GM23338 (cell line): ENCODE measurements at regions not wholly inside any gene's neighbourhood (a gene's known extent, or its start where the extent isn't known, plus 50 kb on each side); places are given as distances from the start of the nearest gene placed in this dataset.
A peak's percentile ranks its signal among the peaks of the same experiment; 100 is the strongest.

Source experiments
- ATAC-seq: fragments of 200-7000 bp; cut with Tn5 transposase; 3 replicates; pipeline ENCODE4 v1.9.1; 2020
- DNase-seq: peaks from one replicate; pipeline ENCODE4 v3.0.0-alpha.2; 2015; ENCODE audit warnings: low spot score
- H2AFZ ChIP-seq: fragments of 200-600 bp; sonication (generic); 2 replicates; pipeline ENCODE4 v1.8.0; 2016; ENCODE audit warnings: antibody characterized with exemption, mild to moderate bottlenecking, moderate library complexity
- H3F3A ChIP-seq: fragments of 200-600 bp; sonication (generic); replicated peaks from 2 replicates; pipeline ENCODE4 v1.8.0; 2017; ENCODE audit warnings: antibody characterized with exemption, mixed run types, low read depth
- H3K27ac ChIP-seq: fragments of 200-600 bp; sonication (generic); 2 replicates; pipeline ENCODE4 v1.6.1; 2016; ENCODE audit warnings: low read depth
- H3K27me3 ChIP-seq: fragments of 200-600 bp; sonication (generic); 2 replicates; pipeline ENCODE4 v1.8.0; 2016; ENCODE audit warnings: mild to moderate bottlenecking, mixed run types, moderate library complexity; ENCODE audit not compliant: insufficient read depth
- H3K36me3 ChIP-seq: fragments of 200-600 bp; sonication (generic); 2 replicates; pipeline ENCODE4 v1.8.0; 2016; ENCODE audit warnings: mild to moderate bottlenecking; ENCODE audit not compliant: insufficient read depth
- H3K4me1 ChIP-seq: fragments of 200-600 bp; sonication (generic); 2 replicates; pipeline ENCODE4 v1.8.0; 2016; ENCODE audit warnings: mild to moderate bottlenecking, moderate library complexity; ENCODE audit not compliant: insufficient read depth
- H3K4me2 ChIP-seq: fragments of 200-600 bp; sonication (generic); 2 replicates; pipeline ENCODE4 v1.7.1; 2017; ENCODE audit warnings: mixed run types
- H3K4me3 ChIP-seq: fragments of 200-600 bp; sonication (generic); 2 replicates; pipeline ENCODE4 v1.6.1; 2016; ENCODE audit warnings: mixed run types
- H3K79me2 ChIP-seq: fragments of 200-600 bp; sonication (generic); replicated peaks from 2 replicates; pipeline ENCODE4 v1.8.0; 2017; ENCODE audit warnings: mild to moderate bottlenecking; ENCODE audit not compliant: insufficient read depth
- H3K9me2 ChIP-seq: fragments of 200-600 bp; sonication (generic); 2 replicates; pipeline ENCODE4 v1.8.0; 2017; ENCODE audit not compliant: insufficient read depth
- H4K20me1 ChIP-seq: fragments of 200-600 bp; sonication (generic); replicated peaks from 2 replicates; pipeline ENCODE4 v1.8.0; 2017; ENCODE audit warnings: mild to moderate bottlenecking; ENCODE audit not compliant: insufficient read depth
- H3K27ac Mint-ChIP-seq: 2 replicates; pipeline ENCODE4 v1.8.0; 2020; ENCODE audit warnings: inconsistent platforms, mild to moderate bottlenecking, moderate library complexity, mixed read lengths
- H3K27me3 Mint-ChIP-seq: 3 replicates; pipeline ENCODE4 v1.8.0; 2022; ENCODE audit warnings: low read depth, mild to moderate bottlenecking, moderate library complexity, mixed read lengths, inconsistent platforms; ENCODE audit not compliant: insufficient read depth, poor library complexity
- H3K36me3 Mint-ChIP-seq: 3 replicates; pipeline ENCODE4 v1.8.0; 2021; ENCODE audit warnings: low read depth, mild to moderate bottlenecking, inconsistent platforms, moderate library complexity, mixed read lengths
- H3K4me1 Mint-ChIP-seq: 3 replicates; pipeline ENCODE4 v1.8.0; 2020; ENCODE audit warnings: mild to moderate bottlenecking, inconsistent platforms, mixed read lengths
- H3K4me3 Mint-ChIP-seq: 3 replicates; pipeline ENCODE4 v1.8.0; 2021; ENCODE audit warnings: moderate library complexity, mild to moderate bottlenecking, inconsistent platforms, mixed read lengths
- H3K9me3 Mint-ChIP-seq: 3 replicates; pipeline ENCODE4 v1.8.0; 2020; ENCODE audit warnings: moderate library complexity, mild to moderate bottlenecking, inconsistent platforms, mixed read lengths
- CREB1 ChIP-seq: fragments of 250-450 bp; sonication (Bioruptor Pico); IDR thresholded peaks from 2 replicates; pipeline ENCODE4 v1.5.0; 2020; ENCODE audit warnings: low read depth, mild to moderate bottlenecking, moderate library complexity
- EZH2phosphoT487 ChIP-seq: fragments of 200-600 bp; sonication (generic); IDR thresholded peaks from one replicate; pipeline ENCODE4 v1.8.1; 2018; ENCODE audit warnings: antibody characterized with exemption; ENCODE audit not compliant: unreplicated experiment
- JUNB ChIP-seq: IDR thresholded peaks from one replicate; pipeline ENCODE4 v1.6.1; 2016; ENCODE audit warnings: antibody characterized with exemption; ENCODE audit not compliant: unreplicated experiment
- POLR2AphosphoS5 ChIP-seq: IDR thresholded peaks from 2 replicates; pipeline ENCODE4 v1.6.1; 2016; ENCODE audit warnings: antibody characterized with exemption, low read depth
- ZNF331 ChIP-seq: fragments of 250-450 bp; sonication (Bioruptor Pico); IDR thresholded peaks from 2 replicates; pipeline ENCODE4 v1.5.0; 2020; ENCODE audit warnings: low read depth, mild to moderate bottlenecking, moderate library complexity
- TF ChIP-seq, protein P1 (sequence below): IDR thresholded peaks from 2 replicates; pipeline ENCODE4 v1.6.1; 2016; ENCODE audit warnings: antibody characterized with exemption
- TF ChIP-seq, protein P2 (sequence below): fragments of 250-450 bp; sonication (Bioruptor Pico); IDR thresholded peaks from 2 replicates; pipeline ENCODE4 v1.5.0; 2020; ENCODE audit warnings: mild to moderate bottlenecking, moderate library complexity
- TF ChIP-seq, protein P3 (sequence below), 2 experiments: fragments of 200-600 bp in 1 of 2; sonication (generic) in 1 of 2; conservative IDR thresholded peaks; 2 replicates each; pipeline versions ENCODE4 v1.5.1 to v1.6.1; 2016 to 2017; ENCODE audit warnings: antibody characterized with exemption in 2 of 2, low read depth in 2 of 2, mild to moderate bottlenecking in 2 of 2, moderate library complexity in 1 of 2

DNA sequence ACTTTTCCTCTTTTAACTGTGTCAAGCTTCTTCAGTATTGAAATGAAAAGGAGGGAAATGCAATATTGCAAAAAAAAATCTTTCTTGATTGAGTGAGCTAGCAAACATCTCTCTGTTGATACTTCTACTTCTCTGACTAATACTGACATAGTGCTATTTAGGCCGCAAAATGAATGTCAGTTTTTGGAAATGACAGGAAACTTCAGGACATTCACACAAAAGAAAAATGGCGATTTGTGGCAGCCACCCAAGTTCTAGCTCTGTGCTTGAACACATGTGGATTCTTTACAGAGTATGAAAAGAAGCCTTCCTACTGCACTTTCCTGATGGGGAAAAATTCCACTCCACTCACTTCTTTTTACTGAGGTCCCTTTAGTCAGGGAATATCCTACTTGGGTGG lies 486.8 kb upstream of the ALCAM start:
- H3K4me2 ChIP-seq = no peak overlapping the region
- ATAC-seq = no peak

DNA sequence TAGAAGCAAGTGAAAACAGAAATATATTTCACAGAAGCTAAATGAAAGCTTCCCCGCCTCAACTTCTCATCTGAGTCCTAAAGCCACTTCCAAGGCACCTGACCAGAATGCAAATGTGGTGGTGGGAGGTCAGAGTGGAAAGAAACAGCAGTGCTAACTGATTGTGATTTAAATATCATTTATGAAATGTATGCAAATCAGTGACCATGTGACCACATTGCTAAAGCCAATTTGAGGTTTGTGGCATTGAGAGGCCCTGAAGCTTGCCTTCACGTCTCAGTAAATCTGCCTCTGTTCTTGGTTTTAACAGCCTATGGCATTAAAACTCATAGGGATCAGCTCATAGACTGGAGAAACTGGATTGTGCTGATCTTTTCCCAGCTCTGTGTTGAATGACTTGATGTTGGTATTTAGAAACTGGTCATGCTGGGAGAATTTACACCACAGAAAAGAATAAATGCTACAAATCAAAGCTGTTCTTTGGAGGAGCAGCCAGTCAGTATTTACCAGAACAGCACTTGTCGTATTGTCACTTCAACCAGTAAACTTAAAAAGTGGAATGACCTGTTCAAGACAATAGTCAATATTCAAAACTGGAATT lies 481.4 kb upstream of the ALCAM start:
- Histone ChIP-seq H3K27me3 (no peaks in the 10 kb centered on the region), H3K79me2 (no peaks in the 10 kb centered on the region), H3K36me3 (no peaks in the 10 kb centered on the region), H4K20me1 (no peaks in the 10 kb centered on the region), H3K4me1 (no peaks in the 10 kb centered on the region; the same call in 1 of the 2 replicates), H2AFZ (no peak overlapping the region), H3K4me2 (no peak overlapping the region), H3K27ac (no peak overlapping the region), H3F3A (no peaks in the 10 kb centered on the region), H3K4me3 (no peak overlapping the region), H3K9me2 (peaks cover 2% of the 10 kb centered on the region; the same call in 1 of the 2 replicates)
- peaks cover 7% of the 10 kb centered on the region; the same call in 2 of the 3 replicates for H3K4me1 Mint-ChIP-seq
- no peaks in the 10 kb centered on the region for H3K9me3 Mint-ChIP-seq
- no peaks in the 10 kb centered on the region for H3K27me3 Mint-ChIP-seq
- no peak overlapping the region; the same call in 1 of the 2 replicates for H3K27ac Mint-ChIP-seq
- ATAC-seq (no peak), DNase-seq (no peak)
- H3K4me3 Mint-ChIP-seq = no peak overlapping the region
- no peaks in the 10 kb centered on the region for H3K36me3 Mint-ChIP-seq
- TF ChIP-seq, protein P1, sequence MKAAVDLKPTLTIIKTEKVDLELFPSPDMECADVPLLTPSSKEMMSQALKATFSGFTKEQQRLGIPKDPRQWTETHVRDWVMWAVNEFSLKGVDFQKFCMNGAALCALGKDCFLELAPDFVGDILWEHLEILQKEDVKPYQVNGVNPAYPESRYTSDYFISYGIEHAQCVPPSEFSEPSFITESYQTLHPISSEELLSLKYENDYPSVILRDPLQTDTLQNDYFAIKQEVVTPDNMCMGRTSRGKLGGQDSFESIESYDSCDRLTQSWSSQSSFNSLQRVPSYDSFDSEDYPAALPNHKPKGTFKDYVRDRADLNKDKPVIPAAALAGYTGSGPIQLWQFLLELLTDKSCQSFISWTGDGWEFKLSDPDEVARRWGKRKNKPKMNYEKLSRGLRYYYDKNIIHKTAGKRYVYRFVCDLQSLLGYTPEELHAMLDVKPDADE = no peak
- no peak for TF ChIP-seq CREB1
- TF ChIP-seq, protein P2, sequence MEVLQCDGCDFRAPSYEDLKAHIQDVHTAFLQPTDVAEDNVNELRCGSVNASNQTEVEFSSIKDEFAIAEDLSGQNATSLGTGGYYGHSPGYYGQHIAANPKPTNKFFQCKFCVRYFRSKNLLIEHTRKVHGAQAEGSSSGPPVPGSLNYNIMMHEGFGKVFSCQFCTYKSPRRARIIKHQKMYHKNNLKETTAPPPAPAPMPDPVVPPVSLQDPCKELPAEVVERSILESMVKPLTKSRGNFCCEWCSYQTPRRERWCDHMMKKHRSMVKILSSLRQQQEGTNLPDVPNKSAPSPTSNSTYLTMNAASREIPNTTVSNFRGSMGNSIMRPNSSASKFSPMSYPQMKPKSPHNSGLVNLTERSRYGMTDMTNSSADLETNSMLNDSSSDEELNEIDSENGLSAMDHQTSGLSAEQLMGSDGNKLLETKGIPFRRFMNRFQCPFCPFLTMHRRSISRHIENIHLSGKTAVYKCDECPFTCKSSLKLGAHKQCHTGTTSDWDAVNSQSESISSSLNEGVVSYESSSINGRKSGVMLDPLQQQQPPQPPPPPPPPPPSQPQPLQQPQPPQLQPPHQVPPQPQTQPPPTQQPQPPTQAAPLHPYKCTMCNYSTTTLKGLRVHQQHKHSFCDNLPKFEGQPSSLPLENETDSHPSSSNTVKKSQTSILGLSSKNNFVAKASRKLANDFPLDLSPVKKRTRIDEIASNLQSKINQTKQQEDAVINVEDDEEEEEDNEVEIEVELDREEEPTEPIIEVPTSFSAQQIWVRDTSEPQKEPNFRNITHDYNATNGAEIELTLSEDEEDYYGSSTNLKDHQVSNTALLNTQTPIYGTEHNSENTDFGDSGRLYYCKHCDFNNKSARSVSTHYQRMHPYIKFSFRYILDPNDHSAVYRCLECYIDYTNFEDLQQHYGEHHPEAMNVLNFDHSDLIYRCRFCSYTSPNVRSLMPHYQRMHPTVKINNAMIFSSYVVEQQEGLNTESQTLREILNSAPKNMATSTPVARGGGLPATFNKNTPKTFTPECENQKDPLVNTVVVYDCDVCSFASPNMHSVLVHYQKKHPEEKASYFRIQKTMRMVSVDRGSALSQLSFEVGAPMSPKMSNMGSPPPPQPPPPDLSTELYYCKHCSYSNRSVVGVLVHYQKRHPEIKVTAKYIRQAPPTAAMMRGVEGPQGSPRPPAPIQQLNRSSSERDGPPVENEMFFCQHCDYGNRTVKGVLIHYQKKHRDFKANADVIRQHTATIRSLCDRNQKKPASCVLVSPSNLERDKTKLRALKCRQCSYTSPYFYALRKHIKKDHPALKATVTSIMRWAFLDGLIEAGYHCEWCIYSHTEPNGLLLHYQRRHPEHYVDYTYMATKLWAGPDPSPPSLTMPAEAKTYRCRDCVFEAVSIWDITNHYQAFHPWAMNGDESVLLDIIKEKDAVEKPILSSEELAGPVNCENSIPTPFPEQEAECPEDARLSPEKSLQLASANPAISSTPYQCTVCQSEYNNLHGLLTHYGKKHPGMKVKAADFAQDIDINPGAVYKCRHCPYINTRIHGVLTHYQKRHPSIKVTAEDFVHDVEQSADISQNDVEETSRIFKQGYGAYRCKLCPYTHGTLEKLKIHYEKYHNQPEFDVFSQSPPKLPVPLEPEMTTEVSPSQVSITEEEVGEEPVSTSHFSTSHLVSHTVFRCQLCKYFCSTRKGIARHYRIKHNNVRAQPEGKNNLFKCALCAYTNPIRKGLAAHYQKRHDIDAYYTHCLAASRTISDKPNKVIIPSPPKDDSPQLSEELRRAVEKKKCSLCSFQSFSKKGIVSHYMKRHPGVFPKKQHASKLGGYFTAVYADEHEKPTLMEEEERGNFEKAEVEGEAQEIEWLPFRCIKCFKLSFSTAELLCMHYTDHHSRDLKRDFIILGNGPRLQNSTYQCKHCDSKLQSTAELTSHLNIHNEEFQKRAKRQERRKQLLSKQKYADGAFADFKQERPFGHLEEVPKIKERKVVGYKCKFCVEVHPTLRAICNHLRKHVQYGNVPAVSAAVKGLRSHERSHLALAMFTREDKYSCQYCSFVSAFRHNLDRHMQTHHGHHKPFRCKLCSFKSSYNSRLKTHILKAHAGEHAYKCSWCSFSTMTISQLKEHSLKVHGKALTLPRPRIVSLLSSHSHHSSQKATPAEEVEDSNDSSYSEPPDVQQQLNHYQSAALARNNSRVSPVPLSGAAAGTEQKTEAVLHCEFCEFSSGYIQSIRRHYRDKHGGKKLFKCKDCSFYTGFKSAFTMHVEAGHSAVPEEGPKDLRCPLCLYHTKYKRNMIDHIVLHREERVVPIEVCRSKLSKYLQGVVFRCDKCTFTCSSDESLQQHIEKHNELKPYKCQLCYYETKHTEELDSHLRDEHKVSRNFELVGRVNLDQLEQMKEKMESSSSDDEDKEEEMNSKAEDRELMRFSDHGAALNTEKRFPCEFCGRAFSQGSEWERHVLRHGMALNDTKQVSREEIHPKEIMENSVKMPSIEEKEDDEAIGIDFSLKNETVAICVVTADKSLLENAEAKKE (CRISPR knock-in tag) = no peak
- no peak for TF ChIP-seq EZH2phosphoT487
- TF ChIP-seq ZNF331 = no peak
- TF ChIP-seq, protein P3, sequence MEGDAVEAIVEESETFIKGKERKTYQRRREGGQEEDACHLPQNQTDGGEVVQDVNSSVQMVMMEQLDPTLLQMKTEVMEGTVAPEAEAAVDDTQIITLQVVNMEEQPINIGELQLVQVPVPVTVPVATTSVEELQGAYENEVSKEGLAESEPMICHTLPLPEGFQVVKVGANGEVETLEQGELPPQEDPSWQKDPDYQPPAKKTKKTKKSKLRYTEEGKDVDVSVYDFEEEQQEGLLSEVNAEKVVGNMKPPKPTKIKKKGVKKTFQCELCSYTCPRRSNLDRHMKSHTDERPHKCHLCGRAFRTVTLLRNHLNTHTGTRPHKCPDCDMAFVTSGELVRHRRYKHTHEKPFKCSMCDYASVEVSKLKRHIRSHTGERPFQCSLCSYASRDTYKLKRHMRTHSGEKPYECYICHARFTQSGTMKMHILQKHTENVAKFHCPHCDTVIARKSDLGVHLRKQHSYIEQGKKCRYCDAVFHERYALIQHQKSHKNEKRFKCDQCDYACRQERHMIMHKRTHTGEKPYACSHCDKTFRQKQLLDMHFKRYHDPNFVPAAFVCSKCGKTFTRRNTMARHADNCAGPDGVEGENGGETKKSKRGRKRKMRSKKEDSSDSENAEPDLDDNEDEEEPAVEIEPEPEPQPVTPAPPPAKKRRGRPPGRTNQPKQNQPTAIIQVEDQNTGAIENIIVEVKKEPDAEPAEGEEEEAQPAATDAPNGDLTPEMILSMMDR (conservative IDR thresholded peaks at IDR 0.05; ENCODE audit: low read depth in 2 of 2) = no peak
- TF ChIP-seq JUNB = no peak

More for the DNA sequence above, 486.8 kb upstream of the ALCAM start:
- Histone ChIP-seq H2AFZ (peak overlapping the region; percentile 91; the same call in 1 of the 2 replicates), H3K4me1 (no peaks in the 10 kb centered on the region), H3F3A (no peaks in the 10 kb centered on the region), H3K9me2 (peaks cover 8% of the 10 kb centered on the region; the same call in 1 of the 2 replicates), H4K20me1 (no peaks in the 10 kb centered on the region), H3K4me3 (no peak overlapping the region), H3K27me3 (no peaks in the 10 kb centered on the region), H3K36me3 (no peaks in the 10 kb centered on the region), H3K27ac (no peak overlapping the region), H3K79me2 (no peaks in the 10 kb centered on the region)
- Mint-ChIP-seq H3K4me1 (peaks cover 4% of the 10 kb centered on the region; the same call in 2 of the 3 replicates), H3K27me3 (no peaks in the 10 kb centered on the region), H3K36me3 (peaks cover 4% of the 10 kb centered on the region; the same call in 1 of the 3 replicates), H3K9me3 (peaks cover 2% of the 10 kb centered on the region; the same call in 2 of the 3 replicates), H3K27ac (no peak overlapping the region), H3K4me3 (no peak overlapping the region)
- DNase-seq = no peak
- TF ChIP-seq POLR2AphosphoS5 (no peak), CREB1 (no peak)
- TF ChIP-seq, protein P3 (conservative IDR thresholded peaks at IDR 0.05; ENCODE audit: low read depth in 2 of 2) = no peak
